Peyer's patch (tissue), 4 donors: ENCODE measurements at regions not wholly inside any gene's neighbourhood (a gene's known extent, or its start where the extent isn't known, plus 50 kb on each side); places are given as distances from the start of the nearest gene placed in this dataset.

Experiments used
- DNase-seq, 3 donors: peaks; one replicate each; pipeline ENCODE4 v3.0.0-alpha.2; 2017 to 2019
- H3K27ac ChIP-seq, 4 donors: fragments of 200-600 bp; sonication (generic); one replicate each; pipeline ENCODE4 v1.5.1; 2016 to 2019
- H3K27me3 ChIP-seq, 2 donors: fragments of 200-600 bp; sonication (generic); one replicate each; pipeline ENCODE4 v1.5.1; 2019
- H3K36me3 ChIP-seq, 3 donors: fragments of 200-600 bp; sonication (generic); one replicate each; pipeline ENCODE4 v1.5.1; 2016 to 2019
- H3K4me1 ChIP-seq, 4 donors: fragments of 200-600 bp; sonication (generic); one replicate each; pipeline ENCODE4 v1.5.1; 2016 to 2019
- H3K4me3 ChIP-seq, 4 donors: fragments of 200-600 bp; sonication (generic); 1 replicate in 3 of 4; 2 replicates in 1 of 4; pipeline ENCODE4 v1.5.1; 2016 to 2019; ENCODE audit warnings: mild to moderate bottlenecking in 1 of 4
- H3K9me3 ChIP-seq, 4 donors: fragments of 200-600 bp; sonication (generic); one replicate each; pipeline ENCODE4 v1.5.1; 2016 to 2019; ENCODE audit warnings: mild to moderate bottlenecking in 1 of 4
- CTCF ChIP-seq, 6 experiments: fragments of 450-650 bp in 4 of 6; fragments of 200-600 bp in 2 of 6; sonication (generic) in 1 of 6; IDR thresholded peaks; one replicate each; pipeline ENCODE4 v1.5.1; 2017 to 2019; ENCODE audit warnings: antibody characterized with exemption in 6 of 6, mild to moderate bottlenecking in 3 of 6, moderate library complexity in 1 of 6
- POLR2A ChIP-seq, 2 donors: fragments of 450-650 bp; IDR thresholded peaks; one replicate each; pipeline ENCODE4 v1.5.1; 2017; ENCODE audit warnings: antibody characterized with exemption in 2 of 2, mild to moderate bottlenecking in 2 of 2, moderate library complexity in 2 of 2

GRCh38 chr16:51543971-51544370 lies 392.9 kb upstream of the SALL1 start:
- TF ChIP-seq CTCF (IDR thresholded peaks at IDR 0.05) (no peak), POLR2A (IDR thresholded peaks at IDR 0.05) (no peak)
- no peaks in the 10 kb centered on the region for H3K27me3 ChIP-seq

DNA sequence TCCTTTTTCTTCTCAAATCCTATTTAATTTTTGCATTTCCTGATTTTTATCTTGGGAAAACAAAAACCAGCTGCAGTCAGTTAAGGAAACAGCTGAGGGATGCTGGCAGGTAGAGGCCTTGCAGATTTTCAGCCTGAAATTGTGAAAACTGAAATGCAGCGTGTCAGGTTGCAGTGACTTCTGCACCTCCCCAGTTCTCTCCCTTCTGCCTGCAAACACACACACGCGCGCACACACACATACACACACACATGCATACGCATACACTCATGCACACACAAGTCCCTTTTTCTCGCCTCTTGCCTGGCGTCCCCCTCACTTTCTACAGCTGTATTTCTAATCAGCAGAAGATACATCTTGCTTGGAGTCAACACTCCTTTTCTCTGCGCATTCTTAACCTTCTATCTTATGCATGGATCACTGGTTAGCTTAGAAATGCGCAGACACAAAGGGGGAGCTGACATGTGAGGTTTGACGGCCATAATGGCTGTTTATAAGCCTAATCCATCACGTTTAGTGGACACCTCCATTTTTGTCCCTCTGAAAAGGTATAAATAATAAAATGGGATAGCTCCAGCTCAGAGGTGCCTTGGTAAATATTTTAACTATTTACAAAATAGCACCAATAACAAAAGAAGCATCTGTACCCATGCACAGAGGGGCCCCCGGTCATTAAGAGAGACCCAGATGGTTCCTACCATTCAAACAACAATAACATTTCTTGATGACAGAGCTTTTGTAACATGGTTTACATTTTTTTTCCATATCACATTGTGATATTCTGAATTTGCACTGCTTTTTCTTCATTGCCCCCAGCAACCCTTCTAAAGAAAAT lies 392.1 kb upstream of the SALL1 start:
- no peaks in the 10 kb centered on the region for H3K27me3 ChIP-seq
- no peaks in the 10 kb centered on the region for H3K36me3 ChIP-seq
- TF ChIP-seq POLR2A (IDR thresholded peaks at IDR 0.05), result no peak
- no peak for TF ChIP-seq CTCF (IDR thresholded peaks at IDR 0.05)
- no peaks in the 10 kb centered on the region for H3K9me3 ChIP-seq
- H3K4me3 ChIP-seq, result no peak overlapping the region
- no peak for DNase-seq
- H3K27ac ChIP-seq, result no peak overlapping the region
- H3K4me1 ChIP-seq, result no peaks in the 10 kb centered on the region

More at GRCh38 chr16:51543971-51544370, 392.9 kb upstream of the SALL1 start:
- H3K36me3 ChIP-seq, result no peaks in the 10 kb centered on the region
- no peak overlapping the region for H3K27ac ChIP-seq
- no peak for DNase-seq
- no peak overlapping the region for H3K4me3 ChIP-seq
- H3K4me1 ChIP-seq, result no peaks in the 10 kb centered on the region
- H3K9me3 ChIP-seq, result no peaks in the 10 kb centered on the region

DNA sequence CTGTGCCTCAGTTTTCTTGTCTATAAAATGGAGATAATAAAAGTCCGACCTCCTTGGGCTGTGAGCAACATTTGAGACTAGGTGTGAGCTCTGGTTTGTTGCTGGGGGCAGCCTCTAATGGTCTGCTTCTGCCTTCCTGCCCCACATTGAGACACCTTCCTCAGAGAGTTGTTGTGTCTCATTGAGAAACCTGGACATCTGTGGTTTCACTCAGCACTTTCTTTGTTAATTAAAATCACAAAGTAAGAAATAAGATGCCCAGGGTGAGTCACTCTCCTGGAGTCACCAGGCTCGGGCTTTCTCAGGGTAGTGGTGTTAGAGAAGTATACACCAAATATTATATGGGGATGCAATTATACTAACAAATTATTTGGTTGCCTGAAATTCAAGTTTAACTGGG lies 389.2 kb upstream of the SALL1 start:
- no peak for DNase-seq

DNA sequence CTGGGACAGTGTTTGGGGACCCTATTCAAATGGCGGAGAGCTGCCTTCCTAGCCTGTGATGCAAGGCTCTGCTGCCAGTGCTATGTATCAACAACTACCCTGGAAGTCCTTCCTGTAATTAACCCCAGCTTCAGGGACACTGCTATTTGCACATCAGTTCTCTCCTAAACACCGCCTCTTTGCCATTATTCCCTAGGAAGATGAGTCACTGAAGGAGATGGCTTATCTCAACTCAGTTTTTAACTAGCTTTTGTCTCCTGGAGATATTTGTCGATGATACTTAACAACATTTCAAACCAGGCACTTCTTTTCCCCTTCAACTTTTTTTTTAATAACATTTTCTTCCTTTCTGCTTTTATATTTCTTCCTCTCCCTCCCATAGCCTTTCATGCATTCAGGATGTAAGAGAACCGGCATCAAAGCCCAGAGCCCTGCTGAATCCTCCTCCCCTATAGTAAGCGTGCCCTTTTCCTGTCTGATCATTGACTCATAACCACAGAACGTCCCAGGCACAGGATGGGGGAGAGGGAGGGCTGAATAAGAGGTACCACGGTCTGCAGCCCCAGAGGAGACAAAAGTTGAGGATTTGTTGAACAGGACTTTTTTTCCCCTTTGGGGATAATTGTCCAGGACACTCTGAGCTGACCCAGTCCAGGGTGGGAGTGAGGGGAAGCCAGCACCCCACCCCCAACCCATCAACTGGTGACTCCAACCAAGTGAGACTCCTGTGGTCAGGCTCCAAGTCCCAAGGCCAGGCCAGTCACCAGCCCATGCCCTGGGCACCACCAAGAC lies 387.8 kb upstream of the SALL1 start:
- no peaks in the 10 kb centered on the region for H3K27me3 ChIP-seq
- TF ChIP-seq POLR2A (IDR thresholded peaks at IDR 0.05) (no peak), CTCF (IDR thresholded peaks at IDR 0.05) (no peak)
- H3K36me3 ChIP-seq, result no peaks in the 10 kb centered on the region
- no peak overlapping the region for H3K27ac ChIP-seq
- H3K4me3 ChIP-seq, result no peak overlapping the region
- H3K9me3 ChIP-seq, result no peaks in the 10 kb centered on the region
- DNase-seq, result no peak
- H3K4me1 ChIP-seq, result no peaks in the 10 kb centered on the region

More for the DNA sequence above, 389.2 kb upstream of the SALL1 start:
- Histone ChIP-seq H3K9me3 (no peaks in the 10 kb centered on the region), H3K36me3 (no peaks in the 10 kb centered on the region), H3K4me1 (no peaks in the 10 kb centered on the region), H3K27ac (no peak overlapping the region), H3K4me3 (no peak overlapping the region), H3K27me3 (no peaks in the 10 kb centered on the region)
- TF ChIP-seq POLR2A (IDR thresholded peaks at IDR 0.05) (no peak), CTCF (IDR thresholded peaks at IDR 0.05) (no peak)

DNA sequence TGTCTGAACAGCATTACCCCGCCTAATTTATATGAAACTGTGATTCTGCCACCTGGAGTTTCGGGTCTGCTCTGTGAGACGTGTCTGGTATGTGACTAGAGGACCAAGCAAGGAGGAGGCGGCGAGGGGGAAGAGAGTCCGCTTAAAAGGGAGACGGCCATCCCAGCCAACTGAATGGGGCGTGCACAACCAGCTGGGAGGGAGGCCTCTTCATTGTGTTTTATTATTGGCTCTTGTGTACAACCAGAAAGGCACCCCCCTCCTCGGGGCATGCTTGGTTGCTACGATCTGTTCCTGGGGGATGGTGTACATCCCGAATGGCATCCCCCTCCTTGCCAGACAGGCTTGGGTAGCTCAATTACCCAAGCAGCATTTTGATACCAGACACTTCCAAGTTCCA lies 384.5 kb upstream of the SALL1 start:
- no peak for DNase-seq
- H3K27me3 ChIP-seq, result no peaks in the 10 kb centered on the region
- no peaks in the 10 kb centered on the region for H3K36me3 ChIP-seq
- H3K27ac ChIP-seq, result no peak overlapping the region
- H3K9me3 ChIP-seq, result no peaks in the 10 kb centered on the region
- TF ChIP-seq CTCF (IDR thresholded peaks at IDR 0.05), result no peak
- no peak for TF ChIP-seq POLR2A (IDR thresholded peaks at IDR 0.05)
- H3K4me3 ChIP-seq, result no peak overlapping the region
- no peaks in the 10 kb centered on the region for H3K4me1 ChIP-seq
